ENCODE measurements at regions not wholly inside any gene's neighbourhood (a gene's known extent, or its start where the extent isn't known, plus 50 kb on each side); places are given as distances from the start of the nearest gene placed in this dataset.

- DNase-seq = no peak
Measured at GRCh38 chr1:218584418-218585155, 239.5 kb downstream of the TGFB2 start.

GRCh38 chr1:218585511-218586184, 240.5 kb downstream of the TGFB2 start:
- DNase-seq = no peak

GRCh38 chr1:218587900-218588299, 242.8 kb downstream of the TGFB2 start:
- no peak for DNase-seq

GRCh38 chr1:218588540-218589172, 243.5 kb downstream of the TGFB2 start:
- no peak for DNase-seq

GRCh38 chr1:218589487-218589886, 244.4 kb downstream of the TGFB2 start:
- DNase-seq = no peak

GRCh38 chr1:218591966-218592365, 246.8 kb downstream of the TGFB2 start:
- no peak for DNase-seq

GRCh38 chr1:218592688-218593087, 247.6 kb downstream of the TGFB2 start:
- no peak for DNase-seq

- DNase-seq = no peak
Measured at GRCh38 chr1:218600968-218601367, 255.8 kb downstream of the TGFB2 start.

GRCh38 chr1:218604217-218604616, 259.1 kb downstream of the TGFB2 start:
- no peak for DNase-seq

GRCh38 chr1:218611916-218612585, 266.9 kb downstream of the TGFB2 start:
- no peak for DNase-seq

- DNase-seq = no peak
Measured at GRCh38 chr1:218613105-218613504, 268.0 kb downstream of the TGFB2 start.

- no peak for DNase-seq
Measured at GRCh38 chr1:218614031-218614430, 268.9 kb downstream of the TGFB2 start.

GRCh38 chr1:218616681-218617080, 271.5 kb downstream of the TGFB2 start:
- DNase-seq = no peak

- no peak for DNase-seq
Measured at GRCh38 chr1:218617986-218618385, 272.9 kb downstream of the TGFB2 start.

- no peak for DNase-seq
Measured at GRCh38 chr1:218620956-218621355, 275.8 kb downstream of the TGFB2 start.

GRCh38 chr1:218624052-218624451, 278.9 kb downstream of the TGFB2 start:
- DNase-seq = no peak

GRCh38 chr1:218625393-218625792, 280.3 kb downstream of the TGFB2 start:
- no peak for DNase-seq

- DNase-seq = no peak
Measured at GRCh38 chr1:218633238-218633988, 288.3 kb downstream of the TGFB2 start.

GRCh38 chr1:218634212-218634611, 289.1 kb downstream of the TGFB2 start:
- no peak for DNase-seq

GRCh38 chr1:218636548-218636947, 291.4 kb downstream of the TGFB2 start:
- DNase-seq = no peak

- no peak for DNase-seq
Measured at GRCh38 chr1:218640173-218640572, 295.0 kb downstream of the TGFB2 start.

- DNase-seq = no peak
Measured at GRCh38 chr1:218642033-218642948, 297.2 kb downstream of the TGFB2 start.

All from SIG-M5 (cell line).